ENCODE measurements at regions not wholly inside any gene's neighbourhood (a gene's known extent, or its start where the extent isn't known, plus 50 kb on each side); places are given as distances from the start of the nearest gene placed in this dataset.

GRCh38 chr15:94855018-94855408 lies 623.7 kb downstream of the MCTP2 start:
- DNase-seq (ENCODE audit: low spot score): no peak
- TF ChIP-seq CTCF (IDR thresholded peaks at IDR 0.05; ENCODE audit: borderline replicate concordance, control extremely low read depth, extremely low read depth, insufficient read depth, missing control alignments): no peak
- in situ Hi-C loops (cut with MboI; ENCODE audit: low sequenced_read_pairs, unreplicated experiment): no loop called here

GRCh38 chr15:94855409-94856266 lies 624.3 kb downstream of the MCTP2 start:
- no peak for DNase-seq (ENCODE audit: low spot score)
- no peak for TF ChIP-seq CTCF (IDR thresholded peaks at IDR 0.05; ENCODE audit: borderline replicate concordance, control extremely low read depth, extremely low read depth, insufficient read depth, missing control alignments)
- in situ Hi-C loops (cut with MboI; ENCODE audit: low sequenced_read_pairs, unreplicated experiment): no loop called here

- in situ Hi-C loops (cut with MboI; ENCODE audit: low sequenced_read_pairs, unreplicated experiment): no loop called here
- no peak for TF ChIP-seq CTCF (IDR thresholded peaks at IDR 0.05; ENCODE audit: borderline replicate concordance, control extremely low read depth, extremely low read depth, insufficient read depth, missing control alignments)
- DNase-seq (ENCODE audit: low spot score): no peak
Observed at GRCh38 chr15:94856267-94856854, 625.0 kb downstream of the MCTP2 start.

DNA sequence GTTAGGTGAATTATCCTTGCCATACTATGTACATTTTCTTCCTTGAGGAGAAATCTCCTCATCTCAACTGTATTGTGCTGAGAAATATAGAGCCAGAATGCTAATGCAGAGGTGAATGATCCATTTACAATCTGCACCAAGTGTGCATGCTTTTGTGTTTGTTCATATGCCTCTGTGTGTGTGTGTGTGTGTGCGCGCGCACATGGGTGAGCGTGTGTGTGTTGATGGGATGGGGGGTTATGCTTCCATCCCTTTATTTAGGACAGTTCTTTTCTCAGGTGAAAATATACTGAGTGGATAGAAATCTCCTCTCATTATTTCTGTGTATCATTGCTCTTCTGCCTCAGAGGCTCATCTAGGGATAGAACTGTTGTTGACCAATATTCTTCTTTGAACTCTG lies 626.1 kb downstream of the MCTP2 start:
- TF ChIP-seq CTCF (IDR thresholded peaks at IDR 0.05; ENCODE audit: borderline replicate concordance, control extremely low read depth, extremely low read depth, insufficient read depth, missing control alignments): no peak
- in situ Hi-C loops (cut with MboI; ENCODE audit: low sequenced_read_pairs, unreplicated experiment): no loop called here
- DNase-seq (ENCODE audit: low spot score): no peak

DNA sequence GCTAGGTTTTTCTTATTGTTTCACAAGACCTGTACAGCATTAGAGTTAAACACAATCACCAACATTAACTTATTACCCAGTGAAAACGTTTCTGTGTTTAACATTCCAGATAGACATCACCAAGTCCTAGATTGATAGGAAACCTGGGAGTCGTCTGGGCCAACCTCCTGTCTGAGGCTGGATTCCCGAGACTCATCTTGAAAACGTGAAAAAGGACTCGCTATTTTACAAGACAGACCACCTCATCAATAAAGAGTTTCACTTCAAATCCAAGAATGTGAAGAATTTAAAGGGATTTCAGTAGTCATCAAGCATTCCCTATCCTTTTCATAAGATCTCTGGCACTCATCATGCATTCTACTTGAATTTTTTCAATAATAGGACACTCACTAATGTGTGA lies 626.6 kb downstream of the MCTP2 start:
- no peak for DNase-seq (ENCODE audit: low spot score)
- TF ChIP-seq CTCF (IDR thresholded peaks at IDR 0.05; ENCODE audit: borderline replicate concordance, control extremely low read depth, extremely low read depth, insufficient read depth, missing control alignments): no peak
- in situ Hi-C loops (cut with MboI; ENCODE audit: low sequenced_read_pairs, unreplicated experiment): no loop called here

DNA sequence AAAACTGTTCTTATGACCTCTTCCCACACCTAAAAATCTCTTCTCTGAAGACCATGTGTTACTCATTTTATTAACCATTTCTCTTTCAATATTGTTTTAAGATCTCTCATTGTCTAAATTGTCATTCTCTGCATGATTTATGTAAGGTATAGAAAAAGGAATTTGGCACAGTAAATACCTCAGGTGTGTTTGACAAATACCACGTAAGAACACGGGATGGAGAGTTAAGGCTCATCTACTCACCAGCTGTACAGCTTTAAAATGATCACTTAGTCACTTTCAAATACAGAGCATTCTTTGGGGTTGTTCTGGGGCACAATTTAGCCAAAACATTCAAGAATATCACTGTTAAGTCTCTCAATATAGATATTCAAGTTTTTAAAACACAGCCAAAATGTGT lies 627.1 kb downstream of the MCTP2 start:
- no peak for DNase-seq (ENCODE audit: low spot score)
- in situ Hi-C loops (cut with MboI; ENCODE audit: low sequenced_read_pairs, unreplicated experiment): no loop called here
- TF ChIP-seq CTCF (IDR thresholded peaks at IDR 0.05; ENCODE audit: borderline replicate concordance, control extremely low read depth, extremely low read depth, insufficient read depth, missing control alignments): no peak
